ENCODE measurements at regions not wholly inside any gene's neighbourhood (a gene's known extent, or its start where the extent isn't known, plus 50 kb on each side); places are given as distances from the start of the nearest gene placed in this dataset.

DNA sequence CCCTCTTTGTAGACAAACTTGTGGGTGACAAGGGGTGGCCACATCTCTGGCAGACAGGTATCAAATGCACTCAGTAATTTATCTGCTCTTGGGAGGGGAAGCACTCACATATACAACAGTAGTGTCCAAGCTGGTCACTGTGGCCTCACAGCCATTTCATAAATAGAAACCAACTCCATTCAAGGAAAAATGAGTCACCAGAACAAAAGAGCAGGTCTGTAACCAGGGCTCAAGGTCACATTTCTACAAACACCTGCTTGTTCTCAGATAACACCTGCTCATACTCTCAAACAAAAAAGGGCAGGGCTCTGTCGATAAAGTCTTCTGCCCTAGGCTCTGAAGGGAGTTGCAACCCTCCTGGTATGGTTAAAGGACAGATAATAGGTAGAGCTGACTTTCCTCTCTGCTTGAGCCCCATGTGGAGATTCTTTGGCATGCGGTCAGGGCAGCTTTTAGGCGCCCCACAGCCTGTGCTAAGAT is 459.0 kb downstream of the BCL11A start:
- TF ChIP-seq CTBP1 (IDR thresholded peaks at IDR 0.05; ENCODE audit: borderline replicate concordance): no peak
- no peak for TF ChIP-seq FOXA1 (IDR thresholded peaks at IDR 0.05)
- no peak for TF ChIP-seq HDGF (IDR thresholded peaks at IDR 0.05; ENCODE audit: borderline replicate concordance)
- no peak for TF ChIP-seq ELF4 (IDR thresholded peaks at IDR 0.05)
- no peak for TF ChIP-seq BHLHE40 (IDR thresholded peaks at IDR 0.05; ENCODE audit: borderline replicate concordance)
- TF ChIP-seq SP1 (IDR thresholded peaks at IDR 0.05): no peak
- no peak for TF ChIP-seq SUZ12 (IDR thresholded peaks at IDR 0.05)

Data from HEK293T (cell line).